Spleen (tissue), 7 donors: ENCODE measurements at regions not wholly inside any gene's neighbourhood (a gene's known extent, or its start where the extent isn't known, plus 50 kb on each side); places are given as distances from the start of the nearest gene placed in this dataset.

Experiments used
- CTCF ChIP-seq, 11 experiments: fragments of 200-600 bp in 7 of 11; fragments of 450-650 bp in 4 of 11; sonication (generic) in 4 of 11; IDR thresholded peaks in 8 of 11; conservative IDR thresholded peaks in 3 of 11; 1 replicate in 7 of 11; 2 replicates in 4 of 11; pipeline versions ENCODE4 v1.4.0 to v1.8.0; 2016 to 2021; ENCODE audit warnings: antibody characterized with exemption in 11 of 11, inconsistent platforms in 4 of 11, mild to moderate bottlenecking in 1 of 11
- POLR2A ChIP-seq, 3 donors: fragments of 450-650 bp; IDR thresholded peaks; one replicate each; pipeline ENCODE4 v1.5.1; 2017; ENCODE audit warnings: antibody characterized with exemption in 3 of 3, mild to moderate bottlenecking in 1 of 3
- POLR2AphosphoS5 ChIP-seq, 3 donors: sonication (generic); formaldehyde crosslinking; IDR thresholded peaks; one replicate each; pipeline ENCODE4 v1.5.1; 2017; ENCODE audit warnings: antibody characterized with exemption in 3 of 3
- donor health status: DM: no; HTN: no; CAD: no; lungs with moderate emphysema.
- donor health status: DM: no; HTN: no; CAD: no.
- donor health status: DM: no; HTN: no; CAD: no.

GRCh38 chr3:25288413-25288812, 139.7 kb upstream of the RARB start:
- no peak for TF ChIP-seq CTCF (IDR thresholded peaks at IDR 0.05 in 8 of 11, conservative IDR thresholded peaks at IDR 0.05 in 3 of 11)
- TF ChIP-seq POLR2AphosphoS5 (IDR thresholded peaks at IDR 0.05), result no peak
- no peak for TF ChIP-seq POLR2A (IDR thresholded peaks at IDR 0.05)
